GM18909 (cell line): ENCODE measurements at regions not wholly inside any gene's neighbourhood (a gene's known extent, or its start where the extent isn't known, plus 50 kb on each side); places are given as distances from the start of the nearest gene placed in this dataset.
"Not testable (repeated sequence)": the region's sequence is repeated elsewhere in the genome, so short reads cannot be mapped to it uniquely, and the experiment has no call there.

ENCODE experiments used
- ATAC-seq: cut with Tn5 transposase; IDR thresholded peaks from one replicate; pipeline ENCODE4 v1.9.1; 2021; ENCODE audit warnings: mild to moderate bottlenecking; ENCODE audit not compliant: unreplicated experiment, poor library complexity

DNA sequence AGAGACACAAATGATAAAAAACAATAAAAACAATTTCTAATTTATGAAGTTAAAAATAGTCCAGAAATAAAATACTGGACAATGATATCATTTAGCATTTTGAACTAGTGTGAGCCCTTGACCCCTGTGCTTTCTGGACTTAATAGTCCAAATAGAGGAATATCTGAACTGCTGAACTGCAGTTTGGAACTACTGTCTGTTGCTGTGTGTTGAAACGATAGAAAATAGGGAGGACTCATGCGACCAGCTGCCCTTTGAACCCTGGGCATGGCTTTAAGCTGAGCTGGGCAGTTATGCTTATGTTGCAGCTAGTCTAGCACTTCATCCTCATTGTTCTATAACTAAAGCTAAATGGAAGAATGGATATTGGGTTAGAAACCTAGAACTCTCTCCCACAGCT, 99.5 kb downstream of the FMR1NB start:
- ATAC-seq = no peak

DNA sequence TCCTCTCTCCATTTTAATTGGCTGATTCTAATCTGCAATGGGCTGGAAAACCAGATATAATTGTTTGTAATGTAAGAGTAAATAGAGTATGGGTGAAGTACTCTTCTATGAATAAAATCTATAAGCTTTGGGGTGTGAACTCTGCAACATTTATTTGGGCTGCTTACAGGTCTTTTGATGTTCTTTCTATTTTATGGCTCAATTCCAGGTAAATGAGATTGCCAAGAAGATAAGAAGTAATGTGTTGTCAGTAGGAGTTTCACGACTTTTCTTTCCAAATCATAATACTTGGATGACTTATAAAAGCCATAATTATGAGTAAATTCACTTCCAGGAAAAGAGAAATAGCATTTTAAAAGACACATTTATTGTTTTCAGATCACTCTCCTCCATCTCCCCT, 103.5 kb downstream of the FMR1NB start:
- no peak for ATAC-seq

DNA sequence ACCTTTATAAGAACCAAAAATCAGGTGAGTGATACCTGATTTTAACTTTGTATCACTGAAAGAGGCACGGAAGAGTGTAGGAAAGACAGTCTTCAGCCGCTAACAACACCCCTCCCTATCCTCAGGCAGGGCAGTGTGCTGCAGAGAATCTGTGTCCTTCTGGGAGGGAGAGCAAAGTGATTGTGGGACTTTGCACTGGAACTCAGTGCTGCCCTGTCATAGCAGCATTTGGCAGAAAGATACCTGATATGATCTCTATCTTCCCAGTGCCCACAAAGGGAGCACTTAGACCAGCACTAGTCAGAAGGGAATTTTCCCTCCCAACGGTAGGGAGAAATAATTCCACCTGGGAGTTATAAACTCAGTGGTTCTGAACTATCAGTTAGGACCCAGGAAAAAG, 139.0 kb downstream of the FMR1NB start:
- no peak for ATAC-seq

DNA sequence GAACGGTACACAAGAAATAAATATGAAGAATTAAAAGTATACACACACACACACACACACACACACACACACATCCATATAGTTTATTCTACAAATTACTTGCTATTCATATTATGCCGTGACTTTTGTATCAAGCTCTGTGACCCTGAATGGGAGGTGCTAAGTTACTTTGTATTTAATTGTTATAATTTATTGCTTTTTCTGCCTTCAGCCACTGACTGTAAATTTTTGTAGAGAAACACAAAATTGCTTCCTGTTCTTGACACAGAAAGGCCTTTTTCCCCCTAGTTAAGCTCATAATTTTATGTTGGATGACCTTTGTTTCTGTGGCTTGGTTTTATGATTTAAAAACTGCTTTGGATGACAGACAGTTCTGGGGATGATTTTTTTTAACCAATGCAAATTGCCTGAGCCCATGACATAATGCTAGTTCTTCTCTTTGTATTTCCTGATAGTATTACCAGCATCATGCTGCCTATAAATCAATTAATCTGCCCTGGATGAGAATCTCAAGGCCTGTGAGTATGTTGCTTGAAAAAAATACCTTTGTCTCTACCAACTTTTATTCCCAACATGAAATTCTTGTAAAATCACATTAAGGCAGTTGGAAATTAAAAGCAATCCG, 140.0 kb downstream of the FMR1NB start:
- no peak for ATAC-seq

DNA sequence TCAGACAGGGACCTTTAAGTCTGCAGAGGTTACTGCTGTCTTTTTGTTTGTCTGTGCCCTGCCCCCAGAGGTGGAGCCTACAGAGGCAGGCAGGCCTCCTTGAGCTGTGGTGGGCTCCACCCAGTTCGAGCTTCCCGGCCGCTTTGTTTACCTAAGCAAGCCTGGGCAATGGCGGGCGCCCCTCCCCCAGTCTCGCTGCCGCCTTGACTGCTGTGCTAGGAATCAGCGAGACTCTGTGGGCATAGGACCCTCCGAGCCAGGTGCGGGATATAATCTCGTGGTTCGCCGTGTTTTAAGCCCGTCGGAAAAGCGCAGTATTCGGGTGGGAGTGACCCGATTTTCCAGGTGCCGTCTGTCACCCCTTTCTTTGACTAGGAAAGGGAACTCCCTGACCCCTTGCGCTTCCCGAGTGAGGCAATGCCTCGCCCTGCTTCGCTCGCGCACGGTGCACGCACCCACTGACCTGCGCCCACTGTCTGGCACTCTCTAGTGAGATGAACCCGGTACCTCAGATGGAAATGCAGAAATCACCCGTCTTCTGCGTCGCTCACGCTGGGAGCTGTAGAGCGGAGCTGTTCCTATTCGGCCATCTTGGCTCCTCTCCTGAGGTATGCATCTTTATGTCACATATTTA, 147.9 kb downstream of the FMR1NB start:
- ATAC-seq = not testable (repeated sequence)

DNA sequence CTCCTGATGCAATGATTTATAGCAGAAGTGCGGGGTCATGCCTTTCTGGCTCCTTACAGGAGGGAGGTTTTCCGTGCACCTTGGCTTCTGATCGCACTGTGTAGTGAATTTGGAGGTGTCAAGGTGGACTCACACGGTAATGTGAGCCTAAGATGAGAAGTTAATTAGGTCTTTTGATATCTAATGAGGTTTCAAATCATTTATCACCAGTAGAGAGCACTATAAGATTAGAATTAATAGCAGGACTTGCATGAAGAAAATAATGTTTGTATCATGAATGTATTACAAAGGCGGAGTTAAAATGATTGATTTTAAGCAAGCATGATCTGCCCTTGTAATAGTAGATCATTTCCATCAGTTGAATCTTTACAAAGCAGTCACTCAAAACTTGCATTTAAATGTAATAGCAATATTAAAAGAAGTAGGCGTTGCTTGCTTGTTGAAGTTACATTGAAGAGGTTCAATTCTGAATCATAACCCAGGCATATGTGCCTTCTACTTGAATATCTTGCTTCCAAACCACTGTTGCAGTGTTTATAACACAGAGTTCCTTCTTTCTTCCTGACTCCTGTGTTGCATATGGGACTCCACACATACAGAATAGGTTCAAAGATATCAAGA, 152.1 kb downstream of the FMR1NB start:
- no peak for ATAC-seq

DNA sequence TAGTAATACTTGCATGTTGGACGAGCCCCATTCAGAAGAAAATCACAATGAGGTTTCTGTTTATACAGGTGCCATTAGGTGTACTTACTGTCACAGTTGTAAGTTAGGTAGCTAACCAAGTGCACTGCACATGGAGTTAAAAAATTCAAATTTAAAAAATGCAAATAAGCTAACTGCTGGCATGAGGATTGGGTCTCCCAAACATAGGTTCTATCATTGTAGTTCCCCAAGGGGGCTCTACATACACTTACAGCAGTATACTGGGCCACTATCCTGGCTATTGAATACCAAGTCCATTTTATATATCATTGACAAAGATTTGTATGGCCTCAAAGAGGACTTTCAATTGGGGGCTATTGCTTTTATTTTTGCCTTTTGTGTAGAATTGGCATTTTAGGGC, 153.4 kb downstream of the FMR1NB start:
- no peak for ATAC-seq

DNA sequence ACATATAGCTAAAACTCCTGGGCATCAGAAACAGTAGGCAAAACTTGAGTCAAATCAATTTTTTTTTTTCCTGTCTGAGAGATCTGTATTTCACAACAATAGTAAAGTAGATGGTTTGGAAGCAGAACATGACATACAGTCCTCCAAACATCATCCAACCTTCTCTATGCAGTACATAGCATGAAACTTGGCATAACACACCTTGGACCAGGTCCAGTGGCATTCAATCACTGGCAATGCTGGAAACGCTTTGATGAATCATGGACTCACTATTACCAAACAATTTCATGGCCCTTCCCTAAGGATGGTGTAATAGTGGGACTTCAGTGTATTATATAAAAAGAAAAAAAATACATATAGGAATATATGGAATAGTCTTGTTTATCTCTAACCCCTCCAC, 154.6 kb downstream of the FMR1NB start:
- ATAC-seq = no peak

DNA sequence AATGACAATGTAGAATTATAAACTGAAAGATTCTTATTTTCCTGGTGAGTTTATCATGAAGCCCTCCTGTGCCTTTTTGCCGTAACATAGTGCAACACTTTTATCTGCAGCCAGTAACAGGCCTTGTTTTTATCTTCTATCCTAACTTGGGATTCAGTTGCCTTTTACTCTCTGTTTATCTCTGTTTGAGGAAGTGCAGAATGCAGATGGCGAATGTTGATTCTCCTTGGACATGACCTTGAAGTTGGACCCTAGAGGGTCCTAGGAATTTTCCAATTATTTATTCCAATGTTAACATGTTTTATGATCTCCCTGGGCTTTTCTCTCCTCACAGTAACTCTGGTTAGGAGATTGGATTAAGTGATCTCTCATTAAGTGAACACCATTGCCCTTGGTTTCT, 165.0 kb downstream of the FMR1NB start:
- no peak for ATAC-seq

DNA sequence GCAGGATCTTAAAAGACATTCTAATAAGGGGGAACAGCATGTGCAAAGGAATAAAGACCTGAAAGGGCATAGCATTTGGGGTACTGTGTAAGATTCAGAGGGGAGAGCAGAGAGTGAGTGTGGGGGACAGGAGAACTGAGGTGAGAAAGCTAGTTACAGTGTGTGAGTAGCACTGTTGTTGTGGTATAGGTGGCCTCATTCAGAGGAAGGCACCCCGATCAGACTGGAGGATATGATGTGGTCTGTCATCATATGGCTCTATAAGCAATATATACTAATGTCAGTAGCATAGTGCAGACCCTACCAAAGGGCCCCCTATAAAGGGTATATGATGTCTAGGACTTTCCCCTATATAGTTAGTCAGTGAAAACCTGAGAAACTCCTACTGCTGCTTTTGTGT, 175.8 kb downstream of the FMR1NB start:
- ATAC-seq = no peak

DNA sequence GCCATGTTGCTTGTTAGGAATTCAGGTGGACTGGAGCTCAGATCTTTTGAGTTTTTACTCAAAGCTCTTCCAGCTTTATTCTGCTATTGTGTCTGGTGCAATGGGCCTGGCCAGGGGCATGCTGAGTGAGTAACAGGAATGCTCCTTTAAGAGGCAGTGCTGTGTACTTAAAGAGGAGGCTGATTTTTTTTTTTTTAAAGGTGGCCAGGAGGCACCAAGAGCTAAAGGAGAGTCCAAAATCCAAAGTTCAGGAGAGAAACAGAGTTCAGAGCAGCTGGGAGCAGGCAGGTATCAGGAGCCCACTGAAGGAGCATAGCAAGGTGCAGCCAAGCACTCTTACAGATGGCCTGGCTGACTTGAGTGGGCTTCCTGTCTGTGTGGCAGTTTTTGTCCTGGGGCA, 178.7 kb downstream of the FMR1NB start:
- ATAC-seq = no peak

DNA sequence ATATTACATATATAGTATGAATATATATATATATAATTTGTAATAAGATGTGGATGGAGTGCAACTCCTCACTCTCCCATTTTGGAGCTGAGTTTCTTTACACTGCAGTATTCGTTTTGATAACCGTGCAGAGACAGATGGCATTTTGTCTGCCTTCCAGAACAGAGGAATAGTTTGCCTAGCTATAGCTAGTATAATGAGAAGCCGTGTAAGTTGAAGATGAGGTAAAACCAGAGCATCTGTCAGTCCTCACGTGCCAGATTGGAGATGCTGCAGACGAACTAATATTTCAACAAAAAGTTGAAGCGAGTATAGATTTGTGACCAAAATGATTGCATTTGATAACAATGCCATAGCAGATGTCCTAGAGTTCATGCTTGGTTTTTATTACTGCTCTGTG, 180.6 kb downstream of the FMR1NB start:
- ATAC-seq = no peak

DNA sequence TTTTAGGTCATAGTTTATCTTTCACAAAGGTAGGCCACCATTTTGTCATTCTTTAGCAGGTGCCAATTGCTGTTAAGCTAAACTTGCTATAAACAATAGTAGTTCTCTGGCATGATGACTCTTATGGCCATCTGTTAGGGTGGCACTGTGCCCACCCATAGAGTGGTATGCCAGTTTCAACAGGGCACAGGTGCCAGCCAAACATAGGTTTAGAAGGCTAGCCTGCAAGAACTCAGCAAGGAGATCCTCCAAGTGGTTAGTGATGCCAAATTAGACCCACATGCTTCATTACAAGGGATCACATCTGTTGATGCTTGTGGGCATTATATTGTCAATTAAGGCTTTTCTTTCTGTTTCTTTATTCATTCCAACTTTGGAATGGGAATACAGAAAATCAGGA, 204.5 kb downstream of the FMR1NB start:
- no peak for ATAC-seq

DNA sequence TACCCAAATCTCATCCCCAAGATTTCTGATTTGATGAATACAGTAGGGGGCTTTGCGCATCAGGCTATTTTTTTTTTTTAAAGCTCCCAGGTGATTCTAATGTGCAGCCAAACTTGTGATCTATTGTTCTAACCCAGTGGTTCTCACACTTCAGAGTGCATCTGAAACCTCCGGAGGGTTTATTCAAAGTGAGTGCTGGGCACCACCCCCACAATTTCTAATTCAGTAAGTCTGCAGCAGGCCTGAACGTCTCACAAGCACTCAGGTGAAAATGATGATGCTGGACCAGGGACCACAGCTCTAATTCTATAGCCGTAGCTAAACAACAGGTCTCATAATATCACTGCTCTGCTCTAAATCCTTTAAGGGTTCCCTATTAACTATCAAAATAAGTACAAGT, 211.4 kb downstream of the FMR1NB start:
- no peak for ATAC-seq

DNA sequence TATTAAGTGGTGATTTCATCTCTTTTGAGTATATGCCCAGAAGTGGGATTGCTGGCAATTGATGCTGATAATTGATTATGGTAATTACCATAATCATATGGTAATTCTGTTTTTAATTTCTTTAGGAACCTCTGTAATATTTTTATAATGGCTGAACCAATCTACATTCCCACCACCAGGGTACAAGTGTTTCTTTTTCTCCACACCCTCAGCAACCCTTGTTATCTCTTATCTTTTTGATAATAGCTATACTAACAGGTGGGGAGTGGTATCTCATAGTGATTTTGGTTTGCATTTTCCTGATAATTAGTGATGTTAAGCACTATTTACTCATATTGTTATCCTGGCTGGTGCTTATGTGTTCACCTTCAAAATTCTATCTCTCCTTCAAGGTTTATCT, 212.6 kb downstream of the FMR1NB start:
- ATAC-seq = no peak

DNA sequence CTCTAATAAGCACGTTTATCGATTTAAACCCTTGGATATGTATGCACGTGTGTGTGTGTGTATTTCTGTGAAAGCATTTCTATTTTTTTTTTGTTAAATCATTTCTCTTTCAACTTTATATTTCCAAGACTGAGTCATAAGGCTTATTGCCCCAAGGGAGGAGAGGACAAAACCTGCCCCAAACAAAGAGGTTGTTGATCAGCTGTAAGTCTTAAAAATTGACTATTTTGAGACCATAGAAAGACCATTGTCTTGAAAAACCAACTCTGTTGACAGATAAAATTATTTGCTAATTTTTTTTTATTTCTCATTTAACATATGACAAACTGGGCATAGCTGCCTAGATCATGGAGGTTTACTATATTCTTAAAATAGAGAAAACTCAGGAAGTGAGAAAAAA, 222.4 kb downstream of the FMR1NB start:
- ATAC-seq = no peak

DNA sequence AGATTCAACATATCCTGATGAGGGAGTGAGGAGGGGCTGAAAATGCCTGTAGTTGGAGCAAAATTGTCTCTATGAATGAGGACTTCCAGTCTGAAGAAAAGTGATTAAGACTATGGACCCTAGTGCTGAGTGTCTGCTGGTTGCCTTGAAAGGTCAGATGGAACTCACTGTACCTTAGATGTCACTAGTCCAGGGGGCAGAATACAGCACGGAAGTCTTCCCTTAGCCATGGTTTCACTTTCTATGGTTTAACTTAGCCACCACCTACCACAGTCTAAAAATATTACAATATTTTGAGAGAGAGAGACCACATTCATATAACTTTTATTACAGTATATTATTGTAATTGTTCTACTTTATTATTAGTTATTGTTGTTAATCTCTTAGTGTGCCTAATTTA, 223.1 kb downstream of the FMR1NB start:
- no peak for ATAC-seq

DNA sequence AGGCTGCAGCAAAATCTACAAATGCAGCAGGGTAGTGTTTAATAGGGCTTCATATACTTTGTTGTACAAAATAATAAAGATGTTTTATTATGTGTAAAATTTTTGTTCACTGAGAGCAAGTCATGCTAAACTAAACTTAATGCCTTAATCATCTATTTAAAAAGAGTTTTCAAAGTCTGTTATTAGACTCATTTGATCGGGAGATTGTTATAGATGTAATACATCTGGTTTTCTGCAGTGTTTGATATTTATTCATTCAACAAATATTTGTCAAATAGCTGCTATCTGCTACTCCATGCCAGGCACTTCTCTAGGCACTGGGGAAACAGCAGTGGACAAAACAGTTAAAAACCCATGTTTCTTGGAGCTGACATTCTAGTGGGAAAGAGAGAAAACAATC, 233.6 kb downstream of the FMR1NB start:
- ATAC-seq = no peak

DNA sequence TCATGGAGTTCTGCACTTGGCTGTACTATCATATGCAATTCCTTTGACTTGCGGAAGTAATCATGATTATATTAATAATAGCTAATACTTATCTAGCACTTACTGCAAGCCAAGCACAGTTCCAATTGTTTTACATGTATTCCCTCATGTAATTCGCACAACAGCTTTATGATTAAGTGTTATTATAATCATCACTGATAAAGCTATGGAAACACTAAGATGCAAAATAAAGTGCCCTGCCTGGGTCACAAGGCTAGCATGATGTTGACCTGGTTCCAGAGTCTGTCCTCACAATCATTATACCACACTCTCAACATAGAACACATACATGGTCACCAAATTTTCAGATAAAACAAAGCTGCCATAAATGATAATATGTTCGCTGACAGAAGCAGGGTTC, 234.6 kb downstream of the FMR1NB start:
- ATAC-seq = no peak

DNA sequence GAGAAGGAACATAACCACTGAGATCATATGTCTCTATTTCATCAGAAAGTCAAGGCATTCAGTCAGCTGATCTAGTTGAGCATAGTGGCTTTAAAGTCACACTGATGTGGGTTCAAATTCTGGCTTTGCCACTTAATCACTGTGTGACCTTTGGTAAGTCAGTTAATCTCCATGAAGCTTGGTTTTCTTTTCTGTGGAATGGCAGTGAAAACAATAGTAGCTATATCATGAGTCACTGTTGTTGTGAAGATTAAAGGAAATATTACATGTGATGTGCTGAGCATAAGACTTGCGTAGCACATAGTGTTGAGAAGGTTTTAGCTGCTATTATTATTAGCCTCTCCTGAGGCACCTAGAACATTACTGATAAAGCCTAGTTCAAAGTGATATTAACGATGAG, 242.2 kb downstream of the FMR1NB start:
- ATAC-seq = no peak

DNA sequence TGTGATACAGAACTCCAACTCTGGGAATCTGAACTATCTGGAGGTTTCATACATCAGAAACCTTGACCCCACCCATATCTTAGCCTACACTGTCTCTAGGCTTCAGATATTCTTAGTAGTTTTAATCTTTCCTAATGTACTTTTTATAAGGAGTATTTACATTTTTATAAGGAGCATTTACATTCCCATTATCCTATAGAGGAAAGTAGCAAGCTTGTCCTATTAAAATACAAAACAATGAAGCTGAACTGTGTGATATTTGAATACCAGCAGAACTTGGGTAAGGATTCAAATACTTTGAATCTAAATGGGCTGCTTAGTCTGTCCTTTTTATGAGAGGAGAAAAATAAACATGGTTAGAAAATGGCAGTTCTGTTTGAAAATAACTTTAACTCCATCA, 247.4 kb downstream of the FMR1NB start:
- no peak for ATAC-seq

DNA sequence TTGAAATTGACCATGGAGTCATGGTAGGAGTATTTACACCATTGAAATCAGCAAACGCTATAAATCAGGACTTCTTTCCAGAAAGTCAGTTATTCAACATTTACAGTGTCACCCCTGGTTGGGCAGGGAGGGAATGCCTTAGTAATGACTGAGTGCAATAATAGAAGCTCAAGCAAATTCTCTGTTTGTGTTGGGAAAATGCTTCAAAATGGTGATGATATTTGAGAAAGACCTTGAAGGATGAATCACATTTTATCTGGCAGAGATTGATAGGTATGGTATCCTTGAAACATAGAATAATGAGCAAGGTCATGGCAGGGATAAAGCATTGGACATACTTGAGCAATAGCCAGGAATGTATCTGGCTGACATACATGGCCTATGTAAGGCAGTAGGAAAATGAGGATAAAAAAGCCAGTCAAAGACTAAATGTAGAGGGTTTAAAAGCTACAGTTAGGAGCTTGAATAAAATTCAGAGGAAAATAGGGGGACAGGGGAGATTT, 248.7 kb downstream of the FMR1NB start:
- ATAC-seq = no peak
